Erythroblast (primary cell): ENCODE measurements at regions not wholly inside any gene's neighbourhood (a gene's known extent, or its start where the extent isn't known, plus 50 kb on each side); places are given as distances from the start of the nearest gene placed in this dataset.

ENCODE experiments used
- DNase-seq, 2 experiments: peaks; one replicate each; lab custom pipeline; 2025; lab: John Stamatoyannopoulos, UW
- GATA1 ChIP-seq: IDR thresholded peaks from 2 replicates; pipeline ENCODE4 v1.6.1; 2011; ENCODE audit warnings: low read depth, mild to moderate bottlenecking, control low read depth, low read length, moderate library complexity
- POLR2A ChIP-seq: IDR thresholded peaks from 2 replicates; pipeline ENCODE4 v1.6.1; 2011; ENCODE audit warnings: mild to moderate bottlenecking, low read length

DNA sequence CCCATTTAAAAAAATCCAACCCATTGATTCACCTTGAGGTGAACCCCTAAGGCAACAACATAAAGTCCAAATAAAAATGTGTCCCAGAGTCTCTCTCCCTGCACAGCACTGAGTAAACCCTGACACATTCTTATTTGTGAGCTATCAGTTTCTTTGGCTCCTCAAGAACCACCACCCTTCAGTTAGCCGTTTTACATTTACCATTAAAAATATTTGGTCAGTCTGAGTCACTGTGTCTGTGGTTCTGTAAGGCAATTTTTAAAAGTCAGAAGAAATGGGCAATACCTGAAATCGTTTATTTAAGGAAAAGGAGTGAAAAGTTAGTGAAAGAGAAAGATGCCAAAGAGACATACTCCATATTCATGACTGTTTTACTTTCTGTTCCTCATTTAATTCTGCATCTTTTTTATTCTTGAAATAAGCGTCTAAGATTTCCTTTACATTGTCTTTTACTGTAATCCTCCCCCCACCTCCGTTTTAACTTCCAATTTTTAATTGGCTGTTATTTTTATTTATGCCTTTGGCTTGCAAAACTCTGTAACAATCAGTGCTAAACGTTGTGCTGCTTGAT lies 91.7 kb upstream of the IVNS1ABP start:
- DNase-seq: no peak
- TF ChIP-seq GATA1 (no peak), POLR2A (no peak)

DNA sequence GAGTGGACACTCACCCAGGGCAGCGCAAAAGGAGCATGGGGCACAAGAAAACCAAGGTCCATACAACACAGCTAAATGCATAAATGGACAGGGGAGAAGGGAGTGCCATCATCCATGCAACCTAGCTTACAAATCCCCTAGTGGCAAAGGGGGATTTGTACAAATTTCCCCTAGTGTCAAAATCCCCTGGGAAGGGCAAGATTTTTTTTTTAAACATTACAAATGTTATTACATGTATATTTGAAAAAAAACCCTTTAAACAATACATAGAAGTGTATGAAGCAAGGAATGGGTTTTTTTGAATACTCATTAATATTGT lies 89.6 kb upstream of the IVNS1ABP start:
- no peak for DNase-seq

DNA sequence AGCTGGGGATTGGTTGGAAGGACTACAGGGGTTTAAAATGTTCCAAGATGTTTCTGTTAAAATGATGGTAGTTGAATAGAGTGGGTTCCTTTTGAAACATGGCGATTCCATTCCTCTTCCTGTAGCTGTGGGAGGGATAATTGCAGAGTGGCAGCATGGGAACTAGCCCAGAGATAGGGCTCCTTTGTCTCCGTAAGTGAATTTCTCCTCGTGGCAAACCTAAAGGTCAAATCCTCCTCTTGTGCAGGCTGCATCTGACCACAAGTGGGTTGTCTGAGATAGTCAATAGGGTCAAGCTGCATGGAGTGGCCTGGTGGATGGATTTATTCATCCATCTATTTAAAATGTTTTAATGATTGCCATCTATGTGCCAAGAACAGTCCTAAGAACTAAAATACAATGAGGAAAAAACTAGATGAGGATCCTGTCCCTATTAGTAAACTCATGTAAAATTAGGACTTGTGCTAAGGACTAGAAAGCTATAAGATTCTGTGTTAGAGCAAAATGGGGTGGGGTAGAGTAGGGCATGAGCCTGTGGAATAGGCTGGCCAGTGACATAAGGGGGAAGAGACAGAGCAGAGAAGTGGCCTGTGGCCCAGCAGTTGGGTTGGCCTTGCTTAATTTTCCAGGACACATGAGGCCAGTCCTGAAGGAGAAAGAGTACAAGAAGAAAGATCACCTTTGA lies 89.1 kb upstream of the IVNS1ABP start:
- DNase-seq: no peak

More for the DNA sequence above, 89.6 kb upstream of the IVNS1ABP start:
- TF ChIP-seq POLR2A (no peak), GATA1 (no peak)

DNA sequence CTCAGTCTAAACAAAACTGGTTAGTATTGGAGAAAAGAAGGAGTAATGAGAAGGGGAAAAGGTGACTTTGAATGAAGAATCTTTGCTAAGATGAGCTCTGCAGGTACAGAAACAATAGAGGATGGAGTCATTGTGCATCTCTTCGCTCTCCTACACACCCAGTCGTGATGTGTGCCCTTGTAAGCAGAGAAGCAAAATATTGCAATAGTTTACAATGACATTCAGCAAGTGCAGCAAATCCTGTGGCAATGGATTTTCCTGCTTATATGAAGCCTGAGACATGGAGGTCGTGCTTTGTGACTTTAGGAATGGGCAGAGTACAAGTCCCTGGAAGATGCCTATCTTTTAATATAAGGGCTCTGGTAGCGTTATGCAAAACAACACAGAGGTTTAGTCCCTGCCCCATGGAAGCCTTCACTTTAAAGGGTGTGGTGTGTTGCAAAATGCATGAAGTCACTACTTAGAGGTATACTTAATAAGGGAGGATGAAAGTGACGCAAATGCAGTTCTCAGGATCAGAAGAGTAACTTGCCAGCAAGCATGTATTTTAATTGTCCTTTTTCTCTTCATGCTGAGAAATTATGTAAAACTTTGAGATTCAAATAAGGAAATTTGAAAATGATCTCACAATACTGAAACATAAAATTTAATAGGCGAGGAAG lies 88.0 kb upstream of the IVNS1ABP start:
- DNase-seq: no peak
- TF ChIP-seq GATA1: no peak
- no peak for TF ChIP-seq POLR2A

More for the DNA sequence above, 89.1 kb upstream of the IVNS1ABP start:
- TF ChIP-seq POLR2A: no peak
- TF ChIP-seq GATA1: no peak

DNA sequence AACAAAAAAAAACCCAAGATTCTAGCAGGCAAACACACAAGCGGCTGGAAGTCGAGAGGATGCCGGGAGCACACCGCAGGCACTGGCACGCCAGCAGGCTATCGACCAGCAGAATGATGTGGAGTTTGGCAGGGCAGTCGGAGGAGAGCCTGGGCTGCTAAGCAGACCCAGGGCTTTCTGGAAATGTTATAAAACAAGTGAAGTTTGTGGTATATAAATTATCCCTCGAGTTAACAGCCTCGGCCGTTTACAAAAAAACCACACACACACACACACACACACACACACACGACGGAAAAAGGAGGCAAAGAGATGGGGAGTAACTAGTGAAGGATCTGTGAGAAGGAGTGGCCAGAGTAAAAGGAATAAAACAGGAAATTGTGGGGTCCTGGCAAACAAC lies 87.2 kb upstream of the IVNS1ABP start:
- DNase-seq: no peak
- TF ChIP-seq POLR2A: no peak
- TF ChIP-seq GATA1: no peak

DNA sequence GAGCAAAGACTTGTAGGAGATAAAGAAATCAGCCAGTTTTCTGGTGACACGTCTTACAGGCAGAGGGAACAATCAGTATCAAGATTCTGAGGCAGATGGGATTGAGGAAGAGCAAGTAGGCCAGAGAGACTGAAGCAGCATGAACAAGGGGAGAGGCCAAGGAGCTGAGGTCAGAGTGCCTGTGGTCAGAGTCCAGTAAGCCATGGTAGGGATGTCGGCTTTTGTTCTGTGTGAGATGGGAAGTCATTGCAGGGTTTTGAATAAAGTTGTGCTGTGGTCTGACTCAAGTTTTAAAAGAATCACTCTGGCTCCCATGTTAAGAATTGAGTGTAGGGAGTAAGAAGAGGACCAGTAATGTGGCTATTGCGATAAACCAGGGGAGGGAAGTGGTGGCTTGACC lies 85.9 kb upstream of the IVNS1ABP start:
- no peak for DNase-seq
- TF ChIP-seq GATA1: no peak

DNA sequence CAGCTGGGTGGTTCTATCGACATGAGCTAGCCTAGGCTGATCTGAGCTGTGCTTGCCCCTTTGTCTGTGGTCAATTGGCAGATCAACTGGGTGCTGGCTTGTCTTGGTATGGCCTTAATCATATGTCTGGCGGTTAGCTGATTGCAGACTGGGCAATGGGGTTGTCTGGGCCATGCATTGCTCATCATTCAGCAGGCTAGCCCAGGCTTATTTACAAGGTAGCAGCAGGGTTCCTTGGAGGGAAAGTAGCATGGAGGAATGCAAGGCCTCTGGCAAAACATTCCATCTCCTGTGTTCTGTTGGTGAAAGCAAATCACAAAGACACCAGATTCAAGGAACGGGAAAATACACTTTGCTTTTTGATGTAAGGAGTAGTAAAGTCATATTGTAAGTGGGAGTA lies 84.0 kb upstream of the IVNS1ABP start:
- no peak for DNase-seq
- TF ChIP-seq GATA1: no peak
- TF ChIP-seq POLR2A: no peak

DNA sequence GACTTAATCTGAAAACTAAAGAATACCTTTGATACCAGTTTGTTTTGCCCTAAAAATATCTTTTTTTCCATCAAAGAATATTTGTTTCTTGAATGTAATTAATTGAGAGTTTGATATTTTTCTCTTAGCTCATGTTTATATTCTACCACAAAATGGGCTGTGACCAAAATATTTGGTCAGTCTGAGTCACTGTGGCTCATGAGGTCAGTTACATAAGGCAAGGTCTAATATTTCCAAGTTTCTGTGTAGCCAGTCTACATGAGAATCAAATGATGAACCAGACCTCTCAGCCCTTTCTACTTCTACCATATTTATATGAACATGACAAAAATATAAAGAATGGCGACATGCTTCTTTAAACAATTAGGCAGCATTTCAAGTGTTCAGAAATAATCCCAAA lies 83.0 kb upstream of the IVNS1ABP start:
- DNase-seq: no peak

DNA sequence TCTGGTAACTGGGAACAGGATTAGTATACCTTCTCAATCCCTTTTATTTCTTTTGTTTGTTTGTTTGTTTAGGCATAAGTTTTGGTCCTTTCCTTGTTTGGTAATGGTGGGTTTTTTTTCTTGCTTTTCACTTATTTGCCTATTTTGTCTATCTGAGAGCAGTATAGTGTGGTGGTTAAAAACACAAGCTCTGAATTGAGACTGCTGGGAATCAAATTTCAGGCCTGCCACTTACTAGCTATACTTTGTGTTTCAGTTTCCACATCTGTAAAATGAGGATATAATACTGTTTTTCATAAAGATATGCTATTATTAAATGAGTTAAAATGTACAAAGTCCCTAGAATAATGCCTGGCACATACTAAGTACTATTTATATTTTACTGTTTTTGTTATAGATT lies 81.6 kb upstream of the IVNS1ABP start:
- TF ChIP-seq GATA1: no peak
- no peak for TF ChIP-seq POLR2A
- DNase-seq: no peak

More for the DNA sequence above, 83.0 kb upstream of the IVNS1ABP start:
- TF ChIP-seq POLR2A (no peak), GATA1 (no peak)

DNA sequence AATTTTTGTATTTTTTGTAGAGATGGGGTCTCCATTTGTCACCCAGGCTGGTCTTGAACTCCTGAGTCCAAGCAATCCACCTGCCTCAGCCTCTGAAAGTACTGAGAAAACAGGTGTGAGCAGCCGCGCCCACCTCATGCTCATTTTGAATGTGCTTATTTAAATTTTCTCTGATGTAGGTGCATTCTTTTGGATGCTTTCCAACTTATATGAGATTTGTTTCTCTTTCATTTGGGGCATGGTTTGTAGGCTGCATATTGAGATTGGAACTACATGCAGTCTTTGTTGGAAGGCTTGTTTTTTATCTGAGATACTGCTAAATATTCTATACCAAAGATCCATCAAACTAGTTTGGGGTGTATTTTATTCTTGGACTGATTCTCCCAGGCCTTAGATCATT lies 81.0 kb upstream of the IVNS1ABP start:
- no peak for DNase-seq
- TF ChIP-seq POLR2A: no peak

DNA sequence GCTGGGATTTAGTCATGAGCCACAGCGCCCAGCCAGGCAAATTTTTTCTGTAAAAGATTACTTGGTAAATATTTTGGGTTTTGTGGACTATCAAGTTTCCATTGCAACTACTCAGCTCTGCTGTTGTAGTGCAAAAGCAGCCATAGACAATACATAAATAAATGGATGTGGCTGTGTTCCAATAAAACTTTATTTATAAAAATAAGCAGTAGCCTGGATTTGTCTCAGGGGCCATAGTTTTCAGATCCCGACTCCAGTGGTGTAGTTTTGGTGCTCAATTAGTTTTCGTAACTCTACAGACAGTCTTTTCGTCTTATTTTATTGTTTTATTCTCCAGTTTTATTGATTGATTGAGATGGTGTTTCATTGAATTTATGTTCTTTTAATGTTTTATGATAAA lies 80.1 kb upstream of the IVNS1ABP start:
- TF ChIP-seq POLR2A: no peak
- no peak for TF ChIP-seq GATA1
- DNase-seq: no peak

DNA sequence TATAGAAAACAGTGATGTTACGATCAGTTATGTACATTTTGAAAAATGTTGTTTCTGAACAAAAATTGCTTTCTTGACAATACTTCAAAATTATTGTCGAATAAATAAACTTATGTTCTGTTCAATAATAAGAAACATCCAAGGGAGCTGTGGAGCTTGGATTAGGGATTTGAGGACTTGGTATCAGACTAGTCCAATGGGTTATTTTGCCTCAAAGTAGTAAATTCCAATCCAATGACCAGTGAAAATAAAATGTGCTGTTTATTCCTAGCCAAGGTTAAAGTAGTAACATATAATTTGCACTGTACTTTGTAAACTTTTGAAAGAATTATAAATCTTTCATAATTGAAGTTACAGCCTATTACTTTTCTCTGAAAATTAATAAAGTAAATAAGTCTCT lies 79.1 kb upstream of the IVNS1ABP start:
- DNase-seq: no peak

DNA sequence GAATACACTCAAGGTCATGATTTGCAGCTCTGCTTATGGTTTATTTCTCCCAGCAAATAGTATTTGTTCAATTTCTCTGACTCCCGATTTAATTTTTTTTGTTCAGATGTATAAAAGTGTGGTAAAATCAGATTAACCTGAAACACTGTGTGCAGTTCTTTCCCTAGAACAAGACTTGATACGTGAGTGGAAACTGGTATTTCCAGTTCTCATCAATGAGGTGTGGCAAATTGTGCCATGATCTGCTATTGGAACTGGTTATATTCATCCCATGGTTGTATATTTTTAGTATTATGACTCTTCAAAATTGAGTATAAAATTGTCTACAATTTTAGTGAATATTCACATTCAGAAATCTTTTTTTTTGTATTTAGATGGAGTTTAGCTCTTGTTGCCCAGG lies 76.8 kb upstream of the IVNS1ABP start:
- TF ChIP-seq POLR2A (no peak), GATA1 (no peak)
- DNase-seq: no peak

More for the DNA sequence above, 79.1 kb upstream of the IVNS1ABP start:
- TF ChIP-seq POLR2A (no peak), GATA1 (no peak)

DNA sequence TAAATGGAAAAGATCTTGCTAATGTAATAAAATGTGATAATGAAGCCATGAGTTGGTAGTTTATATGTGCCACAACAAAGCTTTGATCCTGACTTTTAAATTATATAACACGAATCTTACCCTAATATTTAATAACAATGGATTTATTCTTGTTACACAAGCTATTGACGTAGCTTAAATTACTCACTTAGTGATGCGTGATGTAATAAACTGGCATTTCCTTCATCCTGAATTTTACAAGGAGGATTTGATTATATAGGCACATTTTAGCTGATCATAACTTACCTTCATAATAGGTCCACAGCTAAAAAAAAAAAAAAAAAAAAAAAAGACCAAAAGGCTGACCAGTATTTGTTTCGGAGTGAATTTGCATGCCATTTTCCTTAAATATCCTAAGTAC lies 76.2 kb upstream of the IVNS1ABP start:
- no peak for DNase-seq
- TF ChIP-seq POLR2A (no peak), GATA1 (no peak)
